Neural progenitor cell (in vitro differentiated cells): ENCODE measurements at regions not wholly inside any gene's neighbourhood (a gene's known extent, or its start where the extent isn't known, plus 50 kb on each side); places are given as distances from the start of the nearest gene placed in this dataset.

ENCODE experiments used
- CTCF ChIP-seq: fragments of 200-600 bp; sonication (generic); IDR thresholded peaks from 2 replicates; pipeline ENCODE4 v1.5.1; 2017; ENCODE audit warnings: antibody characterized with exemption, mild to moderate bottlenecking
- EZH2phosphoT487 ChIP-seq: fragments of 200-600 bp; sonication (generic); IDR thresholded peaks from 2 replicates; pipeline ENCODE4 v1.6.1; 2017; ENCODE audit warnings: antibody characterized with exemption

- no peak for TF ChIP-seq CTCF
- no peak for TF ChIP-seq EZH2phosphoT487
Measured at GRCh38 chr13:47232516-47232915, 335.7 kb upstream of the HTR2A start.
